IgD-negative memory B cell (primary cell): ENCODE measurements at regions not wholly inside any gene's neighbourhood (a gene's known extent, or its start where the extent isn't known, plus 50 kb on each side); places are given as distances from the start of the nearest gene placed in this dataset.

Experiments
- H3K27ac Mint-ChIP-seq, 3 donors: one replicate each; pipeline ENCODE4 v1.8.0; 2020 to 2022; ENCODE audit warnings: mild to moderate bottlenecking in 3 of 3, mixed read lengths in 3 of 3, moderate library complexity in 1 of 3
- H3K27me3 Mint-ChIP-seq: one replicate; pipeline ENCODE4 v1.8.0; 2021; ENCODE audit warnings: mixed read lengths
- H3K36me3 Mint-ChIP-seq: one replicate; pipeline ENCODE4 v1.8.0; 2020; ENCODE audit warnings: mild to moderate bottlenecking, mixed read lengths
- H3K4me1 Mint-ChIP-seq, 3 donors: one replicate each; pipeline ENCODE4 v1.8.0; 2020 to 2022; ENCODE audit warnings: mixed read lengths in 3 of 3, mild to moderate bottlenecking in 1 of 3
- H3K4me3 Mint-ChIP-seq, 4 donors: one replicate each; pipeline ENCODE4 v1.8.0; 2020 to 2022; ENCODE audit warnings: mild to moderate bottlenecking in 4 of 4, mixed read lengths in 4 of 4, moderate library complexity in 3 of 4
- H3K9me3 Mint-ChIP-seq, 3 donors: one replicate each; pipeline ENCODE4 v1.8.0; 2020 to 2021; ENCODE audit warnings: mixed read lengths in 3 of 3, mild to moderate bottlenecking in 1 of 3

DNA sequence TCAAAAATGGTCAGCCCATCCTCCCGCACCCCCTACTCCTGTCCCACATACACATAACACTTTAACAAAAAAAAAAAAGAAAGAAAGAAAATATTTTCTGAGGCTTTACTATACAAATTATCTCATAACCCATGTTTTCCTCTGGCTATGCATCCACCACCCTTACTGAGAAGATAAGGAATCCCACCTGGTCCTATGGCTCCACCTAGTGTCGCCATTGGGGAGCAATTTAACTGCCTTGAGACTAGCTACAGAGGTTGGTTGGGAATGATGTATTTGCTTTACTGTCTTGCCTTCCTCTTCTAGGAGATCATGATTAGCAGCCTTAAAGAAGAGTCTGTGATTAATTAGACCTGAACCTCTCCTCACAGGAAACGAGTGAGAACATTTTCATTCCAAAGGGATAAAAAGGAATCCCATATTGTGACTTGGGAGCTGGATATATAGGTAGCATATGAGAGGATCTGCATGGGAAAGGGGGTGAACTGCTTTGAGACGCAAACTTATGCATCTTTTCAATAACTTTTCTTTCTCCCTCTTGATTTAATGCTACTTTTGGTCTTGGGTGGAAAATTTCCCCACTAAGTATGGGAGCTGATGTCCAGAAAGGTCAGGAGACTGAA, 77.7 kb upstream of the SELENOP start:
- H3K9me3 Mint-ChIP-seq = no peaks in the 10 kb centered on the region
- peaks cover 0 to 1% (median 0%) of the 10 kb centered on the region in 3 donors for H3K4me1 Mint-ChIP-seq
- H3K4me3 Mint-ChIP-seq = no peak overlapping the region
- no peak overlapping the region for H3K27ac Mint-ChIP-seq
- peaks cover 7% of the 10 kb centered on the region for H3K27me3 Mint-ChIP-seq
- no peaks in the 10 kb centered on the region for H3K36me3 Mint-ChIP-seq

DNA sequence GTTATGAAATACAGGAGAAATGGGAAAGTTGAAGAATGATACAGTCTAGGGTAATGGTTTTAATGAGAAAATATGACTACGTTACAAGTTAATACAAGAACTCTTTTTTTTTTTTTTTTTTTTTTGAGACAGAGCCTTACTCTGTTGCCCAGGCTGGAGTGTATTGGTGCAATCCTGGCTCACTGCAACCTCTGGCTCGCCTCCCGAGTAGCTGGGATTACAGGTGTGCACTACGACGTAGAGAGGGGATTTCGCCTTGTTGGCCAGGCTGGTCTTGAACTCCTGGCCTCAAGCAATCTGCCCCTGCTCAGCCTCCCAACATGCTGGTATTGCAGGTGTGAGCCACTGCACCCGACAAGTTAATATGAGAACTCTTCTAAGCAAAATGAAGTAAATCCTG, 77.1 kb upstream of the SELENOP start:
- no peak overlapping the region for H3K27ac Mint-ChIP-seq
- H3K9me3 Mint-ChIP-seq = no peaks in the 10 kb centered on the region
- no peaks in the 10 kb centered on the region for H3K36me3 Mint-ChIP-seq
- H3K27me3 Mint-ChIP-seq = peaks cover 7% of the 10 kb centered on the region
- peaks cover 0 to 1% (median 0%) of the 10 kb centered on the region in 3 donors for H3K4me1 Mint-ChIP-seq
- no peak overlapping the region for H3K4me3 Mint-ChIP-seq

DNA sequence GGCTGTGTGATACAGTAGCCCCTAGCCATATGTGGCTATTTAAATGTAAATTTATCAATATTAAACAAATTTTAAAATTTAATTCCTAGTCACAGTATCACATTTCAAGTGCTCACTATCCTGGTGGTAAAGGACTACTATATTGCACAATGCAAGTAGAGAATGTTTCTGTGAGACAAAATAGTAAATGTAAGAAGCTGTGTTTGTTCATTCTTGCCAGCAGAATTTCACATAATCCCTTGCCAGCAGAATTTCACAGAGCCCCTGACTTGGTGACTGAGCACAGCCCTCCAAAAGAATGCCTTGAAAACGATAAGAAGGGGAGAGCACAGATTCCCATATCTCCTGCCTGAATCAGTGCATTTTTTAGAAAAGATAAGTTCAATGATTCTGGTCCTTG, 75.9 kb upstream of the SELENOP start:
- H3K27me3 Mint-ChIP-seq = peaks cover 7% of the 10 kb centered on the region
- no peak overlapping the region for H3K27ac Mint-ChIP-seq
- peaks cover 0 to 1% (median 0%) of the 10 kb centered on the region in 3 donors for H3K4me1 Mint-ChIP-seq
- no peaks in the 10 kb centered on the region for H3K36me3 Mint-ChIP-seq
- H3K4me3 Mint-ChIP-seq = no peak overlapping the region
- no peaks in the 10 kb centered on the region for H3K9me3 Mint-ChIP-seq

DNA sequence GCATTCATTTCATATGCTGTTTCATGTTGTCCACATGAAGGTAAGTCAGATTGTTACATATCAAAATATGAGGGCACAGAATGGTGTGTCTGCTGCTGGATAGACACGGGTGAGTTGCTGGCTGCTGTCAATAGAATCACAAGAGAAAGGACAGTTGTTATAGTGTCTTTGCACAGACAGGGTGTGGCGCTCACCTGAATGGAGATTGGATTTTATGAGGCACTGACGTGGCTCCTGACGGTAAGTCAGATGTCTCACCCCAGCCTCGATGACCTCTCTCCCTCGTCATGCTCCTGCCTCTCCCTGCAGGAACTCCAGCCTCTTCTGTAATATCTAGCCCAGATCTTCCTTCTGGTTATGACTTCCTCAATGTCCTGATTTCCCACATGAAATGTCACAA, 75.4 kb upstream of the SELENOP start:
- H3K36me3 Mint-ChIP-seq = no peaks in the 10 kb centered on the region
- no peak overlapping the region for H3K27ac Mint-ChIP-seq
- H3K4me1 Mint-ChIP-seq = peaks cover 0 to 1% (median 0%) of the 10 kb centered on the region in 3 donors
- no peaks in the 10 kb centered on the region for H3K9me3 Mint-ChIP-seq
- H3K27me3 Mint-ChIP-seq = peaks cover 7% of the 10 kb centered on the region
- no peak overlapping the region for H3K4me3 Mint-ChIP-seq

DNA sequence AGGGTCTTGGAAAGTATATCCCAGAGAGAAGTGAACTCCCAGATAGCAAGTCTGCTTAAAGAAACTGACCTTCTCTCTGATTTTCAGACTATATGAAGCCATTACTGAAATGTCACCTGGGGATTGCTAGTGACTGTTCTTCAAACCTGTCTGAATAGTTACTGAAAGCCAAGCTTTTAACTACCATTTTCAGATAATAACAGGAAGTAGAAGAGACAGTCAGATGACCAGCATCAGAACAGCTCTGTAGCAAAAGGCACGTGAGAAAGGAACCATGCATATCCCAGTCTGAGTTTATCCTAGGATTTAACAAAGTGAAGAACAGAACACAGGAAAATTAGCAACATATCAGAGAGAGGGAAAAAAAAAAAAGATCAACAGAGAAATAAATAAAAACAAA, 74.9 kb upstream of the SELENOP start:
- Mint-ChIP-seq H3K27ac (no peak overlapping the region), H3K4me3 (no peak overlapping the region), H3K36me3 (no peaks in the 10 kb centered on the region), H3K27me3 (peaks cover 7% of the 10 kb centered on the region), H3K4me1 (peaks cover 0 to 1% (median 0%) of the 10 kb centered on the region in 3 donors), H3K9me3 (no peaks in the 10 kb centered on the region)

DNA sequence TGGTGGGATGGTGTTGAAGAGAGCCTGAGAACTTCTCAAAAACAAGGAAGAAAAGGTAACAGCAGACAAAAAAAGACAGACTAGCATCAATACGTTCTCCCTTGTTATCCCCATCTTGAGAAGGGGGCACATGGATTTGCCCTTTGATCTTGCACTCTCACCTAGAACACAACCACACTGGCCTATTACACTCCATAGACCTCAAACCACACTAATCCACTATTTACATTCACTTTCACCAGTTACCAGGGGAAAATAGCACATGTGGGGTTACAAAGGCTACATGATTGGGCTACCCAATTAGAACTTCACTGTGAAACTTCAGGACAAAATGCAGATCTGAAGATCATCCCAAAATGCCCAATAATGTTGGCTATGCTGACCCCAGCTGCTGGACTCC, 72.6 kb upstream of the SELENOP start:
- Mint-ChIP-seq H3K27me3 (peaks cover 7% of the 10 kb centered on the region), H3K4me1 (no peaks in the 10 kb centered on the region), H3K9me3 (no peaks in the 10 kb centered on the region), H3K36me3 (no peaks in the 10 kb centered on the region), H3K4me3 (no peak overlapping the region), H3K27ac (no peak overlapping the region)

DNA sequence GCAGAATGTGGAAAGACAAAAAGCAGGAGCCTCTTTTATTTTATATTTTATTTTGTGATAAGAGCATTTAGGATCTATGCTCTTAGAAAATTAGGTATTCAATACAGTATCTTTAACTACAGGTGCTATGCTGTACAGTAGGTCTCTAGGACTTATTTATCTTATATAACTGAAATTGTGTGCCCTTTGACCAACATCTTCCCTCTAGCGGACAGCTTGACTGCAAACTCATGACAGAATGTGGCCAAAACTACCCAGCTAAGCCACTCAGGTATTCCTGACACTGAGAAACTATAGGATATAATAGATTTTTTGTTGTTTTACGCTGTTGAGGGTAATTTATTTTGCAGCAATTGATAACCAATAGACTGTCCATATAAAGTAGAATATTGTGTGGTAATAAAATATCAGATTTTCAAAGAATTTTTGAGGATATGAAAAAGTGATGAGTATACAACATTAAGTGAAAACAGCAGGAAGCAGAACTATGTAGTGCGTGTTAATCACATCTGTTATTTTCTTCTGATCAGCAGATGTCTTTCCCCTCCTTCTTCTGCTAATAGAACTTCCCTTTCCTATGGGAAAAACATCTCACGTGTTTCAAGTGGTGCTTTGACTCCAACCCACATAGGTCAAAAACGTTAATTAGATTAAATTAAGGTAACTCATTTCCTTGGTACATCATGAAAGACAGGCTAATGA, 69.9 kb upstream of the SELENOP start:
- Mint-ChIP-seq H3K4me3 (no peak overlapping the region), H3K27ac (no peak overlapping the region), H3K27me3 (peaks cover under 1% of the 10 kb centered on the region), H3K9me3 (no peaks in the 10 kb centered on the region), H3K4me1 (no peaks in the 10 kb centered on the region), H3K36me3 (no peaks in the 10 kb centered on the region)

DNA sequence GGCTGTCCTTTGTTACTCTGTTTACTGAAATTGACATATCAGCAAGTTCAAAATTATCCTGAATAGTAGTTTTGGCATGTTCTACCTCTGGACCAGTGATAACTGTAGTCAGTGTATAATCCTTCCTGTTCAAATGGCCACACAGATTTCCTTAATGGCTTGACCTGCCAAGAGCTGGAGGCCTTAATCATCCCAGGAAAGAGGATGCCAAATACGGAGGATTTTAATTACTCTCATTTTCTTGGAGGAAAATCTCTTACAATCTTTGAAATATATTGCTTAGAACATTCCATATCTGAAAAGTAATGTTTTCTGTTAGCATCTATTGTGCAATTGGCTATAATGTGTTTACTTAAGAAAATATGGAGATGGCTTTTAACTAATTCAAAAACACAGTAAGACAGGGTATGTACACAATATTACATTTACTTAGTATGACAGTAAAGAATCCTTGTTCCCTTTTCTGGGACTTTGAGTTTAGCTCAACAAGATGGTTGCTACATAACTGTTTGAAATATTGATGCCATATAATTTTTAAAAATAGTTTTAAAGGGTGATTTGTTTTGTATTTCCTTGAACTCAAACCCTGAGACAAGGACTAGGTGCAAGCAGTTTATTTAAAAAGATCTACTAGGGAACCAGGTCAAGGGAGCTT, 68.9 kb upstream of the SELENOP start:
- peaks cover 2% of the 10 kb centered on the region for H3K27me3 Mint-ChIP-seq
- H3K4me1 Mint-ChIP-seq = peaks cover 0 to 1% (median under 1%) of the 10 kb centered on the region in 3 donors
- H3K27ac Mint-ChIP-seq = no peak overlapping the region
- H3K36me3 Mint-ChIP-seq = no peaks in the 10 kb centered on the region
- peaks cover 0 to under 1% (median 0%) of the 10 kb centered on the region in 3 donors for H3K9me3 Mint-ChIP-seq
- no peak overlapping the region for H3K4me3 Mint-ChIP-seq

DNA sequence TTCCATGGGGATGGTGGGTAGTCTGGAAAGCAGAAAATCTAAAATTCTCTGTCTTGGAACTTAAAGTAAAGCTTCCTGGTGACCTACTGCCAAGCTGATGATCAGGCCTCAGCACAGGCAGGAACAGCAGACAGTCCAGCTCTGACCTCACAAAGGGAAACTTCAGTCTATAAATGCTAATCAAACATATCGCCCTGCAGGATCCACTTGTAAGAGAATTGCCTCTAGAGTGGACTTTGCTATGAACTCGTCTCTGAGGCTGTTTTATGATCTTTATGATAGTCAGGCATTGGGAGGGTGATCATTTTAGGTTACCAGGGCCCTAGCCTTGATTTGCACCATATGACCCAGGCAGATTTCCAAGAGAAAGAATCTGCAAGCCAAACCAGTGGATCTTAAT, 67.6 kb upstream of the SELENOP start:
- H3K4me1 Mint-ChIP-seq = peaks cover 0 to 2% (median 2%) of the 10 kb centered on the region in 3 donors
- no peak overlapping the region for H3K27ac Mint-ChIP-seq
- H3K9me3 Mint-ChIP-seq = peaks cover 0 to 2% (median 0%) of the 10 kb centered on the region in 3 donors
- no peaks in the 10 kb centered on the region for H3K36me3 Mint-ChIP-seq
- no peak overlapping the region for H3K4me3 Mint-ChIP-seq
- H3K27me3 Mint-ChIP-seq = peaks cover 2% of the 10 kb centered on the region

DNA sequence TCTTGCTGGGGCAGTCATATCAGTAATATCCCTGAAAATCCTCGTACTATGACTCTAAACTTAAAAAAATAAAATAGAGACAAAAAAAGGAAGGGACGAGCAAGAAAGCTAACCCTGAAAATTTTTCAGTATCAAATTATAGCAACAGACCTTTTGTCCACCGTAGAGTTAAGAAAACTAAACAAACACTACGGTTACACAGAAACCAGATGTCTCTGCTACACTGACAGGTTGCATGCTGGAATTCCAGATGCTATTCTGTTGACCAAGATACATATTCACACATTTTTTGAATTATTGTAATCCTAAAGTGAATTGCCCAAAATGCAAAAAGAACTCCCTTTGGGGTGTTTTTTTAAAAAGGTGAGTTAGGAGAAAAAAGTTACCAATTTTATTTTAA, 66.9 kb upstream of the SELENOP start:
- Mint-ChIP-seq H3K4me1 (peaks cover 0 to 2% (median 2%) of the 10 kb centered on the region in 3 donors), H3K27me3 (peaks cover 7% of the 10 kb centered on the region), H3K9me3 (peaks cover 0 to 2% (median 2%) of the 10 kb centered on the region in 3 donors), H3K36me3 (no peaks in the 10 kb centered on the region), H3K4me3 (no peak overlapping the region), H3K27ac (no peak overlapping the region)

DNA sequence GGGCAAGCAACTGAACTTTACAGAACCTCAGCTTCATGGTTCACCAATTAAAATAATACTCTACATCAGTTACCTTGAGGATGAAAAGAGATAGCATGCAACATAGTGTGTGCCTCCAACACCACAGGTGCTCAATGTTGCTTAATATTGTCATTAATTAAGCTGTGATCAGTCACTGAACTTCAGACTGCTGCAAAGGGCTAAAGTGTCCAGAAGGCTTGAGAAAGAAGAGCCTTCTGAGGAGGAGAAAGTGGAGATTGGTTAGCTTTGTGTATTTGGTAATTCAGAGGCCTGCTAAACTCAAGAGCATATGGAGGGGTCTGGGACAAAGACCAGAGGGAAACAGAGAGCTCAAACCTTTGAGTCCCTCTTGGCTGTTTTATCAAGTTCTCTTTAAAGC, 66.3 kb upstream of the SELENOP start:
- Mint-ChIP-seq H3K27me3 (peaks cover 10% of the 10 kb centered on the region), H3K27ac (no peak overlapping the region), H3K36me3 (no peaks in the 10 kb centered on the region), H3K4me1 (peaks cover 0 to 2% (median 2%) of the 10 kb centered on the region in 3 donors), H3K4me3 (no peak overlapping the region), H3K9me3 (peaks cover 0 to 2% (median 2%) of the 10 kb centered on the region in 3 donors)

DNA sequence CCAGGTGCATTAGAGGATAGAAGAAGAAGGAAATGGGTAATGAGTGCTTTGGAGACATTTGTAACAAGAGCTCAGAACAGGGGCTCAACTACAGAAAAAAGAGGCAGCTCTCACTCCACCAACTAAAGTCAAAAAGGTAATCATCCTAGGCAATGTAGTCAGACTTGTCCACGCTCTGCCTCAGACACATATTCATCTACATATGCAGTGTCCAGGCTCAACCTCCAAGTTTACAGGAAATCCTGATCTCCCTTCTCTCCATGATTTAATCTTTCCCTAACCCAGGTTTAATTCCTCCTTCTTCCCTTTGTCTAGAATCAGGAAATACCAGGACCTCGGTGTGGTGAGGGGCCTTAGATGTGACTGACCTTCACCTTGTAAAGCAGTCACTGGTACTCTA, 65.7 kb upstream of the SELENOP start:
- Mint-ChIP-seq H3K9me3 (peaks cover 0 to 2% (median 2%) of the 10 kb centered on the region in 3 donors), H3K4me3 (no peak overlapping the region), H3K36me3 (no peaks in the 10 kb centered on the region), H3K27ac (no peak overlapping the region), H3K4me1 (peaks cover 0 to 2% (median 2%) of the 10 kb centered on the region in 3 donors), H3K27me3 (peaks cover 15% of the 10 kb centered on the region)

DNA sequence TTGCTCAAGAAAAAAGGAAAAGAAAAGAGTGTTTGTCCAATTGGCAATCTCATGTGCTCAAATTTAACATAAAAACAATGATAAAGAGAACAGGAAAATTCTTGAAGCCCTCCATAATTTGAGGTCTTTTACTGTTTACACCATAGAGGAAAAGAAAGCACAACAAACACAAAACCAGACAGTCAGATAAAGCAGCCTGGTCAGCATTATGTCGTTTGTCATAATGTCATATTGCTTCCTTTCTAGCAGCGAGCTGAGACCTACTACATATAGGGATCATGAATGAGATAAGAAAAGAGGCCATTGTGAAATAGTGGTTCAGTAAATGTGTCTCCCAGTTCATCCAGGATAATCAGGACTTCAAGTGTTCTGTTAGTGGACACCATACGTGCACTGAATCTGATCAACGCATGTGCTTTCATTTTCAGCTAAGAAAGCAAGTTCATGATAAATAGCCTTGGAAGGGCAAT, 64.7 kb upstream of the SELENOP start:
- Mint-ChIP-seq H3K27ac (no peak overlapping the region), H3K4me1 (peaks cover 0 to 2% (median 2%) of the 10 kb centered on the region in 3 donors), H3K27me3 (peaks cover 18% of the 10 kb centered on the region), H3K36me3 (no peaks in the 10 kb centered on the region), H3K4me3 (no peak overlapping the region), H3K9me3 (peaks cover 0 to 2% (median 2%) of the 10 kb centered on the region in 3 donors)

DNA sequence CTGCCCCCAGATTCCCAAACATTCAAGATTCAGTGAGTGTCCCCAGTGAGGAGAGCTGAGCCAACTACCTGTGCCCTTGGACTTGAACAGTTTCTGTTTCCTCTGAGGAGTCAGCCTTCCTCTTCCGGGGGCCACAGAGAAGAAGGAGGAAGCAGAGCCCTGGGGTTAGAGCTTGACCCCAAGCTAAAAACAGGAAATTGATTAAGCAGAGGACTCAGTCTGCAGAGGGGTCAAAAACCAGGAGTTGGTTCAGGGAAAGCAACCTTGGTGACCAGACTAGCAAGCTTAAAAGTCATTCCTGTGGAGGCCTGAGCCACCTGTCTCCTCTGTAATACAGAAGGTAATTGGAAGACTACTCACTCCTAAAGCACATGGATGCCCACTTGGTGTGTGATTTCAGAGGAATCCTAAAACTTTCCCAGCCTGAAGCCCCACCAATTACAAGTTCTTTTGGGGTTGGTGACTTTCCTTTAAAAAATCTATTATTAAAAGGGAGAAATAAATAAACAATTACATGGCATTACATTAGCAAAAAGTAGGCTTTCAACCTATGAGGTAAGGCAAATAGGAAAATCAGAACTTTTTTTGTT, 64.2 kb upstream of the SELENOP start:
- H3K27me3 Mint-ChIP-seq = peaks cover 18% of the 10 kb centered on the region
- peaks cover 0 to 2% (median 2%) of the 10 kb centered on the region in 3 donors for H3K9me3 Mint-ChIP-seq
- peaks cover 0 to 2% (median 2%) of the 10 kb centered on the region in 3 donors for H3K4me1 Mint-ChIP-seq
- peak overlapping the region in 1 of 4 donors; percentile 39 for H3K4me3 Mint-ChIP-seq
- peaks cover 2% of the 10 kb centered on the region for H3K36me3 Mint-ChIP-seq
- H3K27ac Mint-ChIP-seq = no peak overlapping the region

DNA sequence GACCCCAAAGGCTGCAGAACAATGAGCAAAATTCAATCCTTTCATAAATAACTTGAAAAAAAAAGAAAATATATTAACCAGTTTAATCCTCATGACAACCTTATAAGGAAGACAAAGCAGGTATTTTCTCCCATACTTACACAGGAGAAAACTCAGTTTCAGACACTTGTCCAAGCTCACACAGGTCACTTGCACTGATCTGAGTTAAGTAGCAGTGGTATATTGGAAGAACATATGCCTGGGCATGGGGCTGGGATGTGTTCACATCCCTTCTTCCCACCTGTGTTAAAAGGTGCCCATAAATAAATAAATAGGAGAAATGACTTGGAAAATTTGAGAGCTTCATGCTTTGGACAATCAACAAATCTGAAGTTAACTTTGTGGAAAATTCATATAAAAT, 63.5 kb upstream of the SELENOP start:
- Mint-ChIP-seq H3K4me3 (no peak overlapping the region), H3K9me3 (peaks cover 0 to 2% (median 2%) of the 10 kb centered on the region in 3 donors), H3K36me3 (peaks cover 2% of the 10 kb centered on the region), H3K27me3 (peaks cover 18% of the 10 kb centered on the region), H3K27ac (no peak overlapping the region), H3K4me1 (peaks cover 0 to 2% (median 2%) of the 10 kb centered on the region in 3 donors)
